ENCODE measurements at regions not wholly inside any gene's neighbourhood (a gene's known extent, or its start where the extent isn't known, plus 50 kb on each side); places are given as distances from the start of the nearest gene placed in this dataset.

DNA sequence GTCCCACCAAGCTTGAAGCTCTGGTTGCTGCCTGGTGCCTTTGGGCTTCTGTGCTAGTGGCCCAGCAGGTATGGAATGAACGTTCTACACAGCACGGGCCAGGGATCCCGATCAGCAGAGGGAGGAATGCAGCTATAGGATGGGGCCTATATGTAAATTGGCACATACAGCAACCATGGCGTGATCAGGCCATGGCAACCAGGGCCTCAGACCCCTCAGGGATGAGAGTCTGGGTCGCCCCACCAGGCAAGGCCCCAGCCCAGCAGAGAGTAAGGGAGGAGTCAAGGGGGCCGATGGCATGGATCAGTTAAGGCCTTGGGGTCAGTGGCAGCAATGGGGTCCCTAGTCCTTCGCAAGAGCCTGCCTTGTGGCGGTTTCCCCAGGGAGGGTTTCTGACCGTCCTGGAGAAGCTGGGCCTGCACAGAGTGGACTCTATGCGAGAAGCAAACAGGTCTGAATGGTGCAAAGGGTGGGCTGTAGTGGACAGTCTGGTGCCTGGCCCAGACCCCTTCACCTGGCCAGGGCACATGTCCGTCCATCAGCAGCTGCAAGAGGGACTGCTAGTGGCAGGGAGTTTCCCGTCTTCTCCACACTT lies 98.2 kb upstream of the SLC22A11 start:
- DNase-seq (ENCODE audit: low spot score): no peak

DNA sequence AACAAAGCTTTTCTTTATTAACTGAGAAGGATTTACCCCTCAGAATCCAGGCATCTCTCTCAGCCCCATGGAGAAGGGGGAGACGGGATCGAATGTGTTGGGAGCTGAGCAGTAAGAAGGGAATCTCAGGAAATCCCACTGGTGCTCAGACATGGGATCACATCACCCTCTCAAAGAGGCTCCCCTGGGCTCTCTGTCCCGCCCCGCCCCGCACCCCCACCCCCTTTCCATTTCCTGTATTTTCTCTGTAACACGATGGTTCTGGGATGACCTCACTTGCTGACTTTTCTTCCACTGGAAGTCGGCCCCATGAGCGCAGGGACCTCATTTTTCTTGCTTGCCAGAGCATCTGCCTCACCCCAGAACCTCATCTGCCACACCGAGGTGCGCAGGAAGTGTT lies 96.7 kb upstream of the SLC22A11 start:
- no peak for DNase-seq (ENCODE audit: low spot score)

DNA sequence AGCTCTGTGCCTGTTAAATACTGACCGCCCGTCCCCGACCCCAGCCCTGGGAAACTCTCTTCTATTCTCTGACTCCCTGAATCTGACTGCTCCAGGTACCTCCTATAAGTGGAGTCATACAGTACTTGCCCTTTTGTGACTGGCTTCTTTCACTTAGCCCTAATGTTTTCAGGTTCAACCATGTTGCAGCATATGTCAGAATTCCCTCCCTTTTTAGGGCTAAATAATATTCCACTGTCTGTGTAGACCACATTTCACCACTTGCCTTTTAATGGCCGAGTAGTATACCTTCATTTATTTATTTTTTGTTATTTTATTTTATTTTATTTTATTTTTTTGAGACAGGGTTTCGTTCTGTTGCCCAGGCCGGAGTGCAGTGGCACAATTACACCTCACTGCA lies 96.1 kb upstream of the SLC22A11 start:
- no peak for DNase-seq (ENCODE audit: low spot score)

DNA sequence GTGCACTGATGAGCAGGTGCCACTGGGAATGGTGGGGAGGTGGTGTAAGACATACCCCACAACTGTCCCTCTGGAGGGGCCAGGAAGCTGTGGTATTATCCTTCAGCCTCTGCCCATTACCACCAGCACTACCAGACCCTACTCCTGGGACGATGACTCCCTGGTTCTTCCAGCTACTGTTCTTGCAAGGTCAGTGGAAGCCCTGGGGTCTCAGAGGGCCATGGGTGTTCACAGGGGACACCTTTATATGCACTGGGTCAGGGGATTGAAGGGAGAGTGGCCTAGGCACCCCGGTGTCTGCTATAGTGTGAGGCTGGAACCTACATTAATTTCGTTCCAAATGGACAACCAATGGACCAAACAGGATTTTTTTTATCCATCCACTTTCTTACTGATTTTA lies 94.7 kb upstream of the SLC22A11 start:
- no peak for DNase-seq (ENCODE audit: low spot score)

DNA sequence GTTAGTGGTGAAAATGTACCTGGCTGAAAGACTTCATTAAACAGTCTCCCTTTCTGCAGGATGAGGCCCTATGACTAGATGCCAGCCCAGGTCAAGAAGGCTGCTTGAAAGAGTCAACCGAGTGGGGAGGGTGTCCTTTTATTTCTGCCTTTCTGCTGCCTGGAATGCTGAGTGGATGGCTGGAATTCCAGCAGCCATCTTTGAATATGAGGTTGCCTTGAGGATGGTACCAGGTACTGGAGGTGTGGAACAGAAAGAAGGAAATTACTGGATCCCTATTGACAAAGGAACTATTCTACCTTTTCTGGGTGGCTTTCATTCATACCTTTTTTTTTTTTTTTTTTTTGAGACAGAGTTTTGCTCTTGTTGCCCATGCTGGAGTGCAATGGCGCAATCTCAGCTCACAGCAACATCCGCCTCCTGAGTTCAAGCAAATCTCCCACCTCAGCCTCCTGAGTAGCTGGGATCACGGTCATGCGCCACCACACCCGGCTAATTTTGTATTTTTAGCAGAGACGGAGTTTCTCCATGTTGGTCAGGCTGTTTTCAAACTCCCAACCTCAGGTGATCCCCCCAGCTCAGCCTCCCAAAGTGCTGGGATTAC lies 89.5 kb upstream of the SLC22A11 start:
- no peak for DNase-seq (ENCODE audit: low spot score)

DNA sequence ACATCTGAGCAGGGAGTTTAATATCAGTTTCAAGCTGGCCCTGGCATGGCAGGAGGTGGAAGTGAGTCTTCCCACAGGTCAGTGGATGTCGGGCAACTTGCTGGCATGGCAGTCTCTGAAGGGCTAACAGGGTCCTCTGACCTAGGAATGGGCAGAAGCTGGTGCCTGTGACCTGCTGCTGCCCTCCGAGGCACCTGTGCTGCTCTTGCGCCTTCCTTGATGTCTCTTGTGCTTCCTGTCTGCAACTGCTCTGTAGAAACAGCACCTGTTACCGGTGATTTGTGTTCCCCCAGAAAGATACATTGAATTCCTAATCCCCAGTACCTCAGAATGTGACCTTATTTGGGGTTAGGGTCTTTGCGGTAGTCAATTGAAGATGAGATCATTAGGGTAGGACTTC lies 86.5 kb upstream of the SLC22A11 start:
- no peak for DNase-seq (ENCODE audit: low spot score)

DNA sequence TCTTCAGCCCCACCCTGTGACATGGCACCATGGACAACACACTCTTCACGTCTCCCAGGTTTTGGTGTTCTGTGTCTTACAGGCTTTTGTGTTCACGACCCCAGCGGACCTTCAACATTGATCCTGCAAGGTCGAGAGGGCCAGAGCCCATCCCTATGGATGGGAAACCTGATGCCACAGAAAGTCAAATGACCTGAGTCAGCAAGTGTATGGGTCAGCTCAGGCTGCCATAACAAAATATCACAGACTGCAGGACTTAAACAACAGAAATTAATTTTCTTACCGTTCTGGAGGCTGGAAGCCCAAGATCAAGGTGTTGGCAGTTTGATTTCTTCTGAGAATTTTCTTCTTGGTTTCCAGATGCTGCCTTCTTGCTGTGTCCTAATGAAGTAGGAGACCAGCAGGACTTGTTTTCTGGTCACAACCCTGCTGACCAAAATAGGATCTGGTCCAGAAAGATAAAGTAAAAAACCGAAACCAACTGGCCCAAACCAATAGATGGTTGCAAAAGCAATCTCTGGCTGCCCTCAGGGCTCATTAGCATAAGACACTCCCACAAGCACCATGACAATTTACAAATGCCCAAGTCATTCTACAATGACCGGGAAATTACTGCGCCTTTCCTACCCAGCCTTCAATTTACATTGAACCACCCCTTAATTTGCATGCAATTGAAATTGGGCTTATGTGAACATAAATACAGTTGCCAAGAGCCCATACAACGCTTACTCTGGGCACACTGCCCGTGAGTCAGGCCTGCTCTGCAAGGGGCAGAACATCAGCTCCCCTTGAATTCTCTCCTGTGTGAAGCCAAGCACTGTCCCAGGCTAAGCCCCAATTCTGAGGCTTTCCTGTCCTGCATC lies 82.9 kb upstream of the SLC22A11 start:
- no peak for DNase-seq (ENCODE audit: low spot score)

DNA sequence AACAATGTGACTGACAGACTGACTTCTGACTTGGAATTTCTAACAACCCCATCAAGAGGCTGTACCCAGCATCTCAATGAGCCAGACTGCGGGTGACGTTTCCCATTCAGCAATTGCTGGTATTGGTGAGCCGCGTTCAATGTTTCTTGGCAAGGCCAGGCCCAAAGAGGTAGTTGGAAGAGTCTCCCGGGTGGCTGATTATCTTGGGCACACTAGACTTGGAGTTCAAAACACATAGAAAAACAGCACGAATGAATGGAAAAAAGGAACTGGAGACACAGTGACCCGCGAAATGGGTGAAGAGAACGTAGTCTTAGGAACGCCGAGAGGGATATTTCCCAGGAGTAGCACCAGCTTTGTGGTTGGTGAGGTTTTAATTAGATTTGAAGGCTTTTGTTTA lies 81.1 kb upstream of the SLC22A11 start:
- no peak for DNase-seq (ENCODE audit: low spot score)

DNA sequence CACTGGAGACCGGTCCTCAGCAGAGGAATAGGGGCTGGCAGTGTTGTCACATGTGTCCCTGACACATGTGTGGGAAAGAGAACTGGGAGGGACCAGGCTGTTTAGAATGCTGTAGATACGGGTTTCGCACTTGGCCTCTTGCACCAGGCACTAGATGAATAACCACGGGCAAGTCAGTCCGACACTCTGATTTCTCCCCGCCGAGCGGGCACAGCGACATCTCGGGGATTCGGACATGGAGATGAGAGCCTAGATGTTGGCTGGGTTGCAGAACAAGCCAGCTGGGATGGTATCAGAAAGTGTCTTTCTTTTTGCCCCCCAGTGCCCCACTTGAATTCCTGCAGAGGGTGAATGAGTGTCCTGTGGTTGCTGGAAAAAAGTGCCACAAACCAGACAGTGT lies 80.6 kb upstream of the SLC22A11 start:
- no peak for DNase-seq (ENCODE audit: low spot score)

DNA sequence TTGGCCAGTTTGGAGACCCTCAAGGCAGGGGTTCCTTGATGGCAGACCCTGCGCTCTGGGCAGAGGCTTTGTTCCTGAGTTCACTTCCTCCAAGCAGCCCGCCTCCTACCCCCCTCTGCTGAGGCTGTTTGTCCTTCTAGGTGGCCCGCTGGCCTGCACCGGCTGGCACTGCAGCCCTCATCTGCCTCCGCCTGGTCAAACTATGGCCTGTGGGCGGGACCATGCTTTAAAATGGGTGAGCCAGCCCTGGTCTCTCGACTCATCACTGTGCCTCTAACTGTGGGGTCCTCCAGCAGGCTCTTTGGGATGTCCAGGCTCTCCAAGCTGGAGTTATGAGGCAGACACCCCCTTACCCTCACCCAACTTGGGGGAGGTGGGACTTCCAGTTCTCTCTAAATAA lies 78.9 kb upstream of the SLC22A11 start:
- DNase-seq (ENCODE audit: low spot score): no peak

DNA sequence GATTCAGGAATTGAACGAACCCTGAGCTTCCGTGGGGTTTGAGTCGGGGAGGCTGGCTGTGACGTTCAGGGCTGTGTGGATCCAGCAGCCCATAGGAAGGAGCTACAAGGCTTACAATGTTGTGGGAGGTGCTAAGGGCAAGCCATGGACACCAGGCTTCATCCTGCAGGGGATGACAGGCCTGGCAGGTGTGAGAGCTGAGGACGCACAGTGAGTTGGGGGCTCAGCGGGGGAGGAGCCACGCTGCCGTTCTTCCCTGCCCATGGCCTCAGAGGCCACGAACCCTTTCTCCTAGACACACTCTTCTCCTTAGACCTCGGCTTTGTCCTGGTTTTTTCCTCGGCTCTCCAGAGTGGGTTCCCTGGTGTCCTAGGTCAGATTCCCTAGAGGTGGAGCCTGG lies 78.1 kb upstream of the SLC22A11 start:
- DNase-seq (ENCODE audit: low spot score): no peak

DNA sequence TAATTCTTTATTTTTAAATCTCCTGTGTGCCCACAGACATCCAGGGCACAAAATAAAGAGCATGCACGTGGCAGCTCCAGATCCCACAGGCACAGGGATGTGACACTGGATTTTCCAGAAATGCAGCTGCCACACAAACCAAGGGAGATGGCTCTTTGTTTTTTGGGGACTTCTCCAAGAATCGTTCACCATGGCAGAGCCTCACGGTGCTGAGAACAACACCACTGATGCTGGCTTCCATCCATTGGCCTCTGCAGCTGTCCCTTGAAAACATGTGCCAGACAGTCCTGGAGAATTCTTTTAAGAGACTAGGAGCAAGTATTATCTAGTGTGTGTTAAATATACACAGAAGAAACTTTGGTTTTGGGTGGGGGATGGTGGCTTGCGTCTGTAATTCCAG lies 73.2 kb upstream of the SLC22A11 start:
- DNase-seq (ENCODE audit: low spot score): no peak

DNA sequence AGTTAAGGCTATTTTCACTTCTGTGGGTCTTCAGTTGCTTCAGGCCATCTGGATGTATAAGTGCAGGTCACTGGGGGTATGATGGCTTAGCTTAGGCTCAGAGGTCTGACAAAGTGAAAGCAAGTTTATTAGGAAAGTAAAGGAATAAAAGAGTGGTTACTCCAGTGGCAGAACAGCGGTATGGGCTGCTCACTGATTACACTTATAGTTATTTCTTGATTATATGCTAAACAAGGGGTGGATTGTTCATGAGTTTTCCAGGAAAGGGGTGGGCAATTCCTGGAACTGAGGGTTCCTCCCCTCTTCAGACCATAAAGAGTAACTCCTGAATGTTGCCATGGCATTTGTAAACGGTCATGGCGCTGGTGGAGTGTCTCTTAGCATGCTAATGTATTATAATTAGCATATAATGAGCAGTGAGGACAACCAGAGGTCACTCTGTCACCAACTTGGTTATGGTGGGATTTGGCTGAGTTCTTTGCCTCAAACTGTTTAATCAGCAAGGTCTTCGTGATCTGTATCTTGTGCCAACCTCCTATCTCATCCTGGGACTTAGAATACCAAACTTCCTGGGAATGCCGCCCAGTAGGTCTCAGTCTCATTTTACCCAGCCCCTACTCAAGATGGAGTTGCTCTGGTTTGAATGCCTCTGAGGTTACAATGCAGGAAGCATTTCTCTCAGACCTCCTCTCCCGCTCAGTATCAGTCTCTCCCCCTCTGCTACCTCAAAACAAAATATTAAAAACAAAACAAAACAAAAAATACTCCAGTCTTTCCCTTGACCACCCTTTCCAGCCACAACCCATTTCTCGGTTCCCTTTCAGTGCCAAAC lies 71.3 kb upstream of the SLC22A11 start:
- no peak for DNase-seq (ENCODE audit: low spot score)

DNA sequence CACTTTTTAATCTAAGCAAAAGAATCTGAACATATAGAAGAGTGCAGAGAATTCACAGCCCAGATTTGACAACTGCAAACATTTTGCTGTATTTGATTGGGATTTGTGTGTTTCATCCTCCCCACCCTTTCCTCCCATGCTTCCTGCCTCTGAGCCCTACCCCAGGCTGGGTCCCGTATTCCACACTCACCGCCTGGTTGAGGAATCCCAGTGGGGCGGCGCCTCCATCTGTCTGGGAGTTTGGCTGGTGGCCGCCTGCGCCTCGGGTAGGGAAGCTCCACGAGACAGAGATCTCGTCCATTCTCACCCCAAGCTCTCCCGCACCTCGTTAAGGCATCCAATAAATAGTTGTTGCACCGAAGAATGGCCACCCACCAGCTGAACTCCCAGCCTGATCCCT lies 70.7 kb upstream of the SLC22A11 start:
- no peak for DNase-seq (ENCODE audit: low spot score)

DNA sequence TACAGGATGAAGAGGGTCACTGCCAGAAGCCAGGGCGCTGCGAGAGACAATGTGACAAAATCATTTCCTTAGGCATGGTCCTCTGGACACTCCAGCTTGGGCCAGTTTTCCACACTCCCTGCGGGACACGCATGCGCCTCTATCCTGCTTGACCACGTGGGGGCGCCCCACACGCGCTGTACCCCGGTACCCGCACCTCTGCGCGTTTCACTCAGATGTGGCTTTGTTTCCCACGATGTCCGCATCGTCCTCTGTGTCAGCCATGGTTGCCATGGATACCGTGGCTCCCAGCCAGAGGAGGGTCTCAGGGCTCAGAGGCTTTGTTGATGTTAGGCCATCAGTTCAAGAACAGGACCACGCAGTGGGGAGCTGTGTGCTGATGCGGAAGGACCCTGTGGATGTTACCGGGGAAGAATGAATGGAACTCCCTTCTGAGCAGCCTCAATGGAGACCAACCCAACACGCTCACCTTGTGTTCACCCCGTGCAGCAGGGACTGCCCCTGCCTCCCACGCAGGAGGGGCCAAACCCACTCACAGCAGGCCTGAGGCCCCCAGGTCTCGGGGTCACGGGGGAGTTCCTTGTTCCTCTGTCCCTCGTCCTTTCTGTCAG lies 65.8 kb upstream of the SLC22A11 start:
- DNase-seq (ENCODE audit: low spot score): peak; percentile 78

DNA sequence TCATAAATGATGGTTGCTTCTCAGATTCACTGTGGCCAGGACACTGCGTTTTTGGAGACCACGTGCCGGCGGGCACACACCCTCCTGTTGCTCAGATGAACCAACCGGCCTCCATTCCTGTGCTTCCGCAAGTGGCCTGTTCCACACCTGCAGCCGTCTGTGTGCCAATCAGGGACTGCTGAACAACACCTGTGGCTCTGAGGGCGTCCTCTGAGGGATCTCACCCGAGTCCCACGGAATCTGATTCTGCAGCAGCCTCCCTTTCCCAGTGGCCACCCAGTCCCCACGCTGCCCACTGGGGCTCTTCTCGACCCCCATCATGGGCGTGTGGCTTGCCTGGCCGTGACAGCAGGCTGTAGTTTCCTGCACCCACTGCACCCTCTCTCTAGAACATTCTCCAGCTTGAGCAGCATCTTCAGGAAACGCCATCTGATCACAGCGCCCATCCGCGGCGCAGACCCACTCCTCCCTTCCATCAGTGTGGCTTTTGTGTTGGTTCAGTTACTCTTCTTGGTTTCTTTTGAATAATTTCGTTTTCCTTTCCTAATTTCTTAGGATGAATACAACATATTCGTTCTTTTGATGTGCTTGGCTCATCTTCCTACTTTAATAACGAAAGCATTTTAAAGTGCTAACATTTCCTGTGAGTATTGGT lies 65.1 kb upstream of the SLC22A11 start:
- DNase-seq (ENCODE audit: low spot score): no peak

DNA sequence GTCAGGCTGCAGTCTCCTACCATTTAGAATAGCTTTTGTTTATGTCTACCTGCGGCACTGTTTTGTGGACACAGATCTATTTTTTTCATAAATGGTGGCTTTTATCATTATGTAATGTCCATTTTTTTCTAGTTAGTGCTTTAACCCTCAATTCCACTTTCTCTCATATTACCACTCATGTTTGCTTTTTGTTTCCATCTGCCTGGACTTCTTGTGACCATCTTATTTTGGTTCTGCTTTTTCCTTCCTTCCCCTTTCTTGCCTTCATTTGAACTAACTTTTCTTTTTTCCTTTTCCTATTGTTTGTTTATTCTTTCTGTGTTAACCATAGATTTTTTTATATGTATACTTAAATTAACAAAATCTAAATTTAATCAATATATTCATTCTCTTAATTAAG lies 63.2 kb upstream of the SLC22A11 start:
- DNase-seq (ENCODE audit: low spot score): no peak

DNA sequence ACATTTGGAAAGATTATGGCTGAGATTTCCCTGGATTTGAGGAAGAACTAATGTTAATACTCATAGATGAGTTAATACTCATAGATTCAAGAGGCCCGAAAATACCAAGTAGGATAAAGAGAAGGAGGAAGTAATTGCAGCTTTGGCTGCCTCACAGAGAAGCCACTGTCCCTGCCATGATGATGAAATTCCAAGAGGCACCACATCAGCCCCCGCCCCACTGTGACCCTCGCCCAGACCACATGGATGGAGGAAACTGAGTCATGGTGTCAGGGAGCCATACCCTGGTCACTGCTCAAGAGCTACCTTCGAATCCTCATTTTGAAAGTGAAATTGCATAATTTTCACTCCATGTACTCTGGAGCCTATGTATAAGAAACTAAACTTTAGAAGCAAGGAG lies 57.6 kb upstream of the SLC22A11 start:
- no peak for DNase-seq (ENCODE audit: low spot score)

DNA sequence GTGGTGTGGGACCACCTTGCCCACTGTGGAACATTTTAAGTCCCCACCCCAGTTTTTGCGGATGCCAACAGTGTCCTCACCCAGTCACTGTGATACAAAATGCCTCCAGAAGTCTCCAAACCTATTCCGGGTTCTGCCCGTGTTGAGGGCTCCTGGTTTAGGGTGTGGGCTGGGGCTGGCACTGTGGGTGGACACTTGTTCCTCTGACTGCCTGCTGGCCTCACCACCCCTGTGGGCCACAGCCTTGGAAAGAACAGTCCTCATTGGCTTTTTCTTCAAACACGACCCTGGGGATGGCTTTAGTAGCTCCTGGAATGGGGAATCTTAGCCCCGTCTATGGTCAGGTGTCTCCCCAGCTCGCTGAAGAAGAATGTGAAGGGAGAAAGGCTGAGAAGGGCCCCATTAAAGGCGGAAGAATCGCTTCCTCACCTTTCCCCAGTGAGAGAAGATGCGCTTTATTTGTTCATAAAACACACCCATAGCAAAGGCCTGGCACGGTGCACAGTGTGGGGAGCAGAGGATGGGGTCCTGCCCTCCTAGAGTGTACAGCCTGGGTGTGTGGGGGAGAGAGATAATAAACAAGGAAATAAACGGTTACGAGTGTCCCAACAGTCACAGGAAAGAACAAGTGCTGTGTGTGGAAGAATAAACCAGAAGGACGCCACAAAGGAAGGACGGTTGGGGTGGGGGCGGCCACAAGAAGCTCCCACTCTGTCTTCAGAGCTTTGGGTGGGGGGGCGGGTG lies 56.3 kb upstream of the SLC22A11 start:
- DNase-seq (ENCODE audit: low spot score): no peak

DNA sequence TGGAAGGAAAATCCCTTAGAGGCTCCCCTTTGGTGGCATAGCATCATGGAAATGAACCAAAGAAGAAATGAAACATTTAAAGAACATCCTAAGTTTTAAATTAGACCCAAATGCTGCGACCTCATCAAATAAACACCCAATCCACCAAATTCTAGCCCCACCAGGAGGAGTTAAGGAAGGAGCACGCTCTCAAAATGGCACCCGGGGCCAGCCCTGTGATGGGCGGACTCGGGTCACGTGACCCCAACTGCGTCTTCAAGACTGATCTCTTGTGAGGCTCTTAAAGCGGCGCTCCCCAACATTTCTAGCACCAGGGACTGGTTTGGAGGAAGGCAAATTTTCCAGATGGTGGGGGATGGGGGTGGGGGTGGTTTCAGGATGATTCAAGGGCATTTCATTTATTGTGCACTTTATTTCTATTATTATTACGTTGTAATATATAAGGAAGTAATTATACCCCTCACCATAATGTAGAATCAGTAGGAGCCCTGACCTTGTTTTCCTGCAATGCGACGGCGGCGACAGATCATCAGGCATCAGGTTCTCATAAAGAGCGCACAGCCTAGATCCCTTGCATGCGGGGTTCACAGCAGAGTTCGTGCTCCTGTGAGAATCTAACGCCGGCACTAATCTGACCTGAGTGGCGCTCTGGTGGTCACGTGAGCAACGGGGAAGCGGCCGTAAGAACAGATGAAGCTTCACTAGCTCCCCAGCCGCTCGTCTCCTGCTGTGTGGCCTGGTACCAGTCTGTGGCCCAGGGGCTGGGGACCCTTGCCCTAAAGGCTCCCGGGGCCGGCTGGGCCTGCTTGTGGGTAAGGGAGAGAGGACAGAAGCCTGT lies 55.3 kb upstream of the SLC22A11 start:
- no peak for DNase-seq (ENCODE audit: low spot score)
